ENCODE measurements at regions not wholly inside any gene's neighbourhood (a gene's known extent, or its start where the extent isn't known, plus 50 kb on each side); places are given as distances from the start of the nearest gene placed in this dataset.

- TF ChIP-seq REST (IDR thresholded peaks at IDR 0.05; ENCODE audit: insufficient replicate concordance, low read depth) (no peak), POLR2AphosphoS5 (IDR thresholded peaks at IDR 0.05; ENCODE audit: low read depth) (no peak), GABPA (IDR thresholded peaks at IDR 0.05; ENCODE audit: low read depth) (no peak), SPI1 (IDR thresholded peaks at IDR 0.05; ENCODE audit: borderline replicate concordance, low read depth) (no peak)
- TF ChIP-seq, protein P1, sequence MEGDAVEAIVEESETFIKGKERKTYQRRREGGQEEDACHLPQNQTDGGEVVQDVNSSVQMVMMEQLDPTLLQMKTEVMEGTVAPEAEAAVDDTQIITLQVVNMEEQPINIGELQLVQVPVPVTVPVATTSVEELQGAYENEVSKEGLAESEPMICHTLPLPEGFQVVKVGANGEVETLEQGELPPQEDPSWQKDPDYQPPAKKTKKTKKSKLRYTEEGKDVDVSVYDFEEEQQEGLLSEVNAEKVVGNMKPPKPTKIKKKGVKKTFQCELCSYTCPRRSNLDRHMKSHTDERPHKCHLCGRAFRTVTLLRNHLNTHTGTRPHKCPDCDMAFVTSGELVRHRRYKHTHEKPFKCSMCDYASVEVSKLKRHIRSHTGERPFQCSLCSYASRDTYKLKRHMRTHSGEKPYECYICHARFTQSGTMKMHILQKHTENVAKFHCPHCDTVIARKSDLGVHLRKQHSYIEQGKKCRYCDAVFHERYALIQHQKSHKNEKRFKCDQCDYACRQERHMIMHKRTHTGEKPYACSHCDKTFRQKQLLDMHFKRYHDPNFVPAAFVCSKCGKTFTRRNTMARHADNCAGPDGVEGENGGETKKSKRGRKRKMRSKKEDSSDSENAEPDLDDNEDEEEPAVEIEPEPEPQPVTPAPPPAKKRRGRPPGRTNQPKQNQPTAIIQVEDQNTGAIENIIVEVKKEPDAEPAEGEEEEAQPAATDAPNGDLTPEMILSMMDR (IDR thresholded peaks at IDR 0.05; ENCODE audit: insufficient read depth, low read length) = no peak
These were observed 115.1 kb upstream of the DKK2 start for GRCh38 chr4:107151173-107151572.
